ENCODE measurements at regions not wholly inside any gene's neighbourhood (a gene's known extent, or its start where the extent isn't known, plus 50 kb on each side); places are given as distances from the start of the nearest gene placed in this dataset.

DNA sequence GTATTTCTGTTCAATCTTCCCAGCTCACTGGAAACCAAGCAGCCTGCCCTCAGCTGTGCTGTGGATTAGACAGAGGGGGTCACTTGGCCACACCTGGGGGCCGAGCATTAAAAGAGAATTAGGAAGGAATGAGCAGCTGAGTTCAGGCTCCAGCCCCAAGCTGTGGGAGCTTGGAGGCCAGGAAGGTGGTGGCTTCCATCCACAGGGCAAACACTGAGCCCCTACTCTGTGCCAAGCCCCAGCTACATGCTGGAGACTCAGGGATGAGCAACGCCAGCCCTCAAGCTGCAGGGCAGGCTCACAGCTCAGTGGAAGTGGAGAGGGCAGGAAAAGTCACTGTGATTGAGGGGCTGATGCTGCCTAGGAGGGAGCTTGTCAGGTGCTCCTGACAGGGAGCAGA, 412.7 kb downstream of the BCL11B start:
- H3K4me3 ChIP-seq (ENCODE audit: low read depth, low read length): no peak overlapping the region
- no peak for TF ChIP-seq POLR2A (IDR thresholded peaks at IDR 0.05; ENCODE audit: extremely low read depth, insufficient read length)
- TF ChIP-seq, protein P1, sequence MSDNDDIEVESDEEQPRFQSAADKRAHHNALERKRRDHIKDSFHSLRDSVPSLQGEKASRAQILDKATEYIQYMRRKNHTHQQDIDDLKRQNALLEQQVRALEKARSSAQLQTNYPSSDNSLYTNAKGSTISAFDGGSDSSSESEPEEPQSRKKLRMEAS (IDR thresholded peaks at IDR 0.05; ENCODE audit: low read depth, low read length): no peak
- TF ChIP-seq MYC (IDR thresholded peaks at IDR 0.05; ENCODE audit: low read depth, low read length): no peak
- TF ChIP-seq, protein P2, sequence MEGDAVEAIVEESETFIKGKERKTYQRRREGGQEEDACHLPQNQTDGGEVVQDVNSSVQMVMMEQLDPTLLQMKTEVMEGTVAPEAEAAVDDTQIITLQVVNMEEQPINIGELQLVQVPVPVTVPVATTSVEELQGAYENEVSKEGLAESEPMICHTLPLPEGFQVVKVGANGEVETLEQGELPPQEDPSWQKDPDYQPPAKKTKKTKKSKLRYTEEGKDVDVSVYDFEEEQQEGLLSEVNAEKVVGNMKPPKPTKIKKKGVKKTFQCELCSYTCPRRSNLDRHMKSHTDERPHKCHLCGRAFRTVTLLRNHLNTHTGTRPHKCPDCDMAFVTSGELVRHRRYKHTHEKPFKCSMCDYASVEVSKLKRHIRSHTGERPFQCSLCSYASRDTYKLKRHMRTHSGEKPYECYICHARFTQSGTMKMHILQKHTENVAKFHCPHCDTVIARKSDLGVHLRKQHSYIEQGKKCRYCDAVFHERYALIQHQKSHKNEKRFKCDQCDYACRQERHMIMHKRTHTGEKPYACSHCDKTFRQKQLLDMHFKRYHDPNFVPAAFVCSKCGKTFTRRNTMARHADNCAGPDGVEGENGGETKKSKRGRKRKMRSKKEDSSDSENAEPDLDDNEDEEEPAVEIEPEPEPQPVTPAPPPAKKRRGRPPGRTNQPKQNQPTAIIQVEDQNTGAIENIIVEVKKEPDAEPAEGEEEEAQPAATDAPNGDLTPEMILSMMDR (IDR thresholded peaks at IDR 0.05; ENCODE audit: low read depth, low read length): no peak
- DNase-seq (ENCODE audit: low read depth): no peak

DNA sequence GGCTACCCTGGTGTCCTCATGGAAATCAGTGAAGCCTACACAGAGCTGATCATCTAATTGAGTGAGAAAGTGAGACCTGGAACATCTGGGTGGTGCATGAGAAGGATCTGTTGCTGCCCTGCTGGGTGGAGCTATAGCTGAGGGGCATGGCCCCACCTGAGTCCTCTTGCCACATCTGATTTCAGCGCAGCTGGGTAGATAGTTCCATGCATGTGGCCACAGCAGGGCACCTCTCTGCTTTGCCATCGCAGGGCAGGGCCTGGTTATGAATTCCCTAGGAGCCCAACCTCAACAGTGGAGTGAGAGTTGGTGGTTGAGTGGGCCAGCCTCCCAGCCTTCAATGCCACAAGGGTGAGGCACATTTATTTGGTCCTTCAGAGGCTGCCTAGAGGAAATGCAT, 407.8 kb downstream of the BCL11B start:
- no peak overlapping the region for H3K4me3 ChIP-seq (ENCODE audit: low read depth, low read length)
- no peak for DNase-seq (ENCODE audit: low read depth)
- no peak for TF ChIP-seq MYC (IDR thresholded peaks at IDR 0.05; ENCODE audit: low read depth, low read length)
- TF ChIP-seq, protein P1 (IDR thresholded peaks at IDR 0.05; ENCODE audit: low read depth, low read length): no peak
- TF ChIP-seq, protein P2 (IDR thresholded peaks at IDR 0.05; ENCODE audit: low read depth, low read length): no peak
- no peak for TF ChIP-seq POLR2A (IDR thresholded peaks at IDR 0.05; ENCODE audit: extremely low read depth, insufficient read length)

DNA sequence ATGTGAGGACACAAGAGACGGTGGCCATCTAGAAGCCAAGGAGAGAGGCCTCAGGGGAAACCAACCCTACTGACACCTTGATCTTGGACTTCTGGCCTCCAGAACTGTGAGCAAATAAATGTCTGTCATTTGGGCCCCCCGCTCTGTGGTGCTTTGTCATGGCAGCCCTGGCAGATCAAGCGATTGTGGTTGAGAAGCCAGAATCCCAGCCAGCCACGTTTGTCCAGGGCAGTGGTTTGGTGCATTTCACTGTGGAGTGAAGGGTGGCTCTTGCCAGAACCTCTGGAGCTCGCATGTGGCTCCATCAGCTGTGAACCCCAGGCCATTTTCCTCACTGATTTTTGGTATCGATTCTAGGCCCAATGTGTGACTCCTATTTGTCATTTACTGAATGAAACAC, 404.9 kb downstream of the BCL11B start:
- DNase-seq (ENCODE audit: low read depth): no peak
- H3K4me3 ChIP-seq (ENCODE audit: low read depth, low read length): no peak overlapping the region
- TF ChIP-seq, protein P1 (IDR thresholded peaks at IDR 0.05; ENCODE audit: low read depth, low read length): no peak
- TF ChIP-seq, protein P2 (IDR thresholded peaks at IDR 0.05; ENCODE audit: low read depth, low read length): no peak
- TF ChIP-seq MYC (IDR thresholded peaks at IDR 0.05; ENCODE audit: low read depth, low read length): no peak
- TF ChIP-seq POLR2A (IDR thresholded peaks at IDR 0.05; ENCODE audit: extremely low read depth, insufficient read length): no peak

DNA sequence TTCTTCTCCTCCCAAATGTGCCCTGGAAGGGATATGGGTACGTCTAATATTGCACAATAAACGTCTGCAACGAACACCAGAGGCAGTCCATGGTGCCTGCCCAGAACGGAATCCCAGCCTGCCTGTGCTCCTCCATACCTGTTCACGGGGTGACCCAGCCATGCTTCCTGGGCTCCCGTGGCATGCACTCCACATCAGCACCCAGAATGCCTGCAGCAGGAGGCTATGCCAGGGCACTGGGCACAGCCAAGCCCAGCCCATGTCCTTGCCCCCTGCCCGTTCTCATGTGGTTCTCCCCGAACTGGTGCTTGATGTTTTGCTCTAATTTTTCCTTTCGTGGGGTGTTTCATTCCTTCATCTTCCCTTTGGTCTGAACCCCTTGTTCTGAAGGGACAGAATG, 404.3 kb downstream of the BCL11B start:
- DNase-seq (ENCODE audit: low read depth): no peak
- TF ChIP-seq POLR2A (IDR thresholded peaks at IDR 0.05; ENCODE audit: extremely low read depth, insufficient read length) (no peak), MYC (IDR thresholded peaks at IDR 0.05; ENCODE audit: low read depth, low read length) (no peak)
- TF ChIP-seq, protein P2 (IDR thresholded peaks at IDR 0.05; ENCODE audit: low read depth, low read length): no peak
- TF ChIP-seq, protein P1 (IDR thresholded peaks at IDR 0.05; ENCODE audit: low read depth, low read length): no peak
- H3K4me3 ChIP-seq (ENCODE audit: low read depth, low read length): no peak overlapping the region

DNA sequence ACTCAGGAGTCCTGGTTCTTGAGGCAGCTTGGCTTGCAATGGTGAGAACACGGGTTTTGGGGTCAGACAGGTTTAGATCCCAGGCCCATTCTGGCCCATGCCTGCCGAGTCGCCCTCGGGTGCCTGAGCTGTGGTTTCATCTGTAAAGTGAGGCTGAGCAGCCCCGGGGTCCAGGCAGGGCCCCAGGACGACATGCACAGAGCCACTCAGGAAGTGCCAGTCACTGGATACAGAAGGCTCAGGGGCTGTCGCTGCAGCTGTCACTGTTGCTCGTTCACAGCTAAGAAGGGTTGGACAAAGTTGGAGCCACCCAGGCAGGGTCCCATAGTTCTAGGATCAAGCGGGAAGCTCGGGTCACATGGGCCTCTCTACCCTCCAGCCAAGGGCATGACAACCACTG, 403.1 kb downstream of the BCL11B start:
- TF ChIP-seq, protein P1 (IDR thresholded peaks at IDR 0.05; ENCODE audit: low read depth, low read length): no peak
- DNase-seq (ENCODE audit: low read depth): no peak

DNA sequence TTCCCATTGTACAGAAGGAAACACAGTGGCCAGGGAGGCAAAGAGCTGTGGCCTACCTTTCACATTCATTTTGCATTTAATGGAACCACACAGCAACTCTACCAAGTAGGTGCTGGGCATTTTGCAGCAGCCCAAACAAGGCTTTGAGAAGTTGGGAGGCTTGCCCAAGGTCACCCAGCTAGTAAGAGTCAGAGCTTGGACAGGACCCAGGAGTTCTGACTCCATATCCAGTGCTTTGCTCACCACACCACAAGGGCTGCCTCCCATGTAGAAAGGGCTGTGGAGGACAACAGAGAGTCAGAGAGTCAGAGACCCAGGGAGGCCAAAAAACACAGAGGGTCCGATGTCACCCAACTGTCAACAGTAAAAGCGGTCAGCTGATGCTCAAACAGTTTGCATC, 400.2 kb downstream of the BCL11B start:
- TF ChIP-seq, protein P2 (IDR thresholded peaks at IDR 0.05; ENCODE audit: low read depth, low read length): no peak
- TF ChIP-seq, protein P1 (IDR thresholded peaks at IDR 0.05; ENCODE audit: low read depth, low read length): no peak
- no peak for TF ChIP-seq MYC (IDR thresholded peaks at IDR 0.05; ENCODE audit: low read depth, low read length)
- TF ChIP-seq POLR2A (IDR thresholded peaks at IDR 0.05; ENCODE audit: extremely low read depth, insufficient read length): no peak
- DNase-seq (ENCODE audit: low read depth): no peak
- no peak overlapping the region for H3K4me3 ChIP-seq (ENCODE audit: low read depth, low read length)

More for the DNA sequence above, 403.1 kb downstream of the BCL11B start:
- H3K4me3 ChIP-seq (ENCODE audit: low read depth, low read length): no peak overlapping the region

All from NB4 (cell line).